ENCODE measurements at regions not wholly inside any gene's neighbourhood (a gene's known extent, or its start where the extent isn't known, plus 50 kb on each side); places are given as distances from the start of the nearest gene placed in this dataset.

DNA sequence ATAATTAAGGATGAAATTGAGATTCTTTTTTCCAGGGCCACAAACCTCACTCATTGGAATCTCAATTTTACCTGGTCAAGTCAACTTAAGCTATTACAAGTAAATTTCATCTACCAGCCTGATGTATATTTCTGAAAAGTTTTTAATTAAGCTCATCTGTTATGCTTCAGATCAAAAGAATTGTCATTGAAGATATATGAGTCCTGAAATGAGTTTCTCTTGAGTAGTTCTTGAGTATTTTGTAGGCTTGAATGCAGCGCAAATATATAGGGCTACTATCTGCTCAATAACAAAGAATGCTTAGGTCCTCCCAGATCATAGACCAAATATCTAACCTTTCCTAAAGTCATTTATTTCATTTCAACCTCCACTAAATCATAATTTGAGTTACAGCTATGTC is 482.2 kb upstream of the ST8SIA4 start:
- Mint-ChIP-seq H3K9me3 (peaks cover under 1% of the 10 kb centered on the region), H3K27me3 (ENCODE audit: low read depth) (peaks cover 8% of the 10 kb centered on the region)
- TF ChIP-seq, protein P1, sequence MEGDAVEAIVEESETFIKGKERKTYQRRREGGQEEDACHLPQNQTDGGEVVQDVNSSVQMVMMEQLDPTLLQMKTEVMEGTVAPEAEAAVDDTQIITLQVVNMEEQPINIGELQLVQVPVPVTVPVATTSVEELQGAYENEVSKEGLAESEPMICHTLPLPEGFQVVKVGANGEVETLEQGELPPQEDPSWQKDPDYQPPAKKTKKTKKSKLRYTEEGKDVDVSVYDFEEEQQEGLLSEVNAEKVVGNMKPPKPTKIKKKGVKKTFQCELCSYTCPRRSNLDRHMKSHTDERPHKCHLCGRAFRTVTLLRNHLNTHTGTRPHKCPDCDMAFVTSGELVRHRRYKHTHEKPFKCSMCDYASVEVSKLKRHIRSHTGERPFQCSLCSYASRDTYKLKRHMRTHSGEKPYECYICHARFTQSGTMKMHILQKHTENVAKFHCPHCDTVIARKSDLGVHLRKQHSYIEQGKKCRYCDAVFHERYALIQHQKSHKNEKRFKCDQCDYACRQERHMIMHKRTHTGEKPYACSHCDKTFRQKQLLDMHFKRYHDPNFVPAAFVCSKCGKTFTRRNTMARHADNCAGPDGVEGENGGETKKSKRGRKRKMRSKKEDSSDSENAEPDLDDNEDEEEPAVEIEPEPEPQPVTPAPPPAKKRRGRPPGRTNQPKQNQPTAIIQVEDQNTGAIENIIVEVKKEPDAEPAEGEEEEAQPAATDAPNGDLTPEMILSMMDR (IDR thresholded peaks at IDR 0.05; ENCODE audit: unreplicated experiment) = no peak

DNA sequence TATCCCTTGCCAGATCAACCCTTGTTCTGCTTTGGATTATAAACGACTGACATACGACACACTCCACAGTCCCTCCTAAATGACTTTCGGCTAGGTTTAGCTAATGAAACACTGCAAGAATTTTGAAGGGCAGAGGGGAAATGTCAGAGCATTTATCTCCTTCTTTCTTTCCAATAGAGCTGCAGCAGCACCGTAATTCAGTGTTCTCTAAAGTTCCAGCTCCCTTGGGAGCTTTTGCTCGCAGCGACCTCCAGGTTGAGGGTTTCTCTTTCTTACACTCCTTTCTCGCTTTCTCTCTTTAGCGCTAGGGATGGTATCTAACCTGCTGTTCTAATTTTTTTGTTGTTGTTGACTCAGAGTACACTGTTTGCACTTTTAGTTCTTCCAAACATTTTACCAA is 467.1 kb upstream of the ST8SIA4 start:
- Mint-ChIP-seq H3K27ac (no peak overlapping the region), H3K36me3 (no peaks in the 10 kb centered on the region), H3K9me3 (no peaks in the 10 kb centered on the region), H3K27me3 (ENCODE audit: low read depth) (peaks cover 4% of the 10 kb centered on the region), H3K4me1 (no peaks in the 10 kb centered on the region), H3K4me3 (no peak overlapping the region)
- no peak for DNase-seq (ENCODE audit: low spot score in 2 of 2, unreplicated experiment in 2 of 2)
- TF ChIP-seq, protein P1 (IDR thresholded peaks at IDR 0.05; ENCODE audit: unreplicated experiment) = no peak

More for the DNA sequence above, 482.2 kb upstream of the ST8SIA4 start:
- Mint-ChIP-seq H3K4me3 (no peak overlapping the region), H3K36me3 (no peaks in the 10 kb centered on the region), H3K4me1 (no peaks in the 10 kb centered on the region), H3K27ac (no peak overlapping the region)
- no peak for DNase-seq (ENCODE audit: low spot score in 2 of 2, unreplicated experiment in 2 of 2)

DNA sequence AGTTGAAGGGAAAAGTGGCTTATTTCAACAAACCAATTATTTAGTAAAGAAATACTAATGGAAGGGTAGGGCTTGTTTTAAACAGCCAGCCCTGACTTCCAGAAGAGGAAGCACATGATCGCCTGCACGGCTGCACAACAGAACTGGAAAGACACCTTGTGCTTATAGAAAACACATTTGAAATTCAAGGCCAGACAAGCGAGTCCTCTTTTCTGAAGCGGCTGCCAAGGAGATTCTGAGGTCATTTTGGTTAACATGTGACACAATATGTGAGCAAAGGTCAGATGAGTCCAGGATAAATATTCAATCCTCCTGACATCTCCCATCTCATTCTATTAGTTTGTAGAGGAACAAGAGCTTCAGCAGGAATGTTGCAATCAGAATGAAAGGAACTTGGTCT is 461.4 kb upstream of the ST8SIA4 start:
- no peaks in the 10 kb centered on the region for H3K27me3 Mint-ChIP-seq (ENCODE audit: low read depth)
- H3K4me3 Mint-ChIP-seq = no peak overlapping the region
- TF ChIP-seq, protein P1 (IDR thresholded peaks at IDR 0.05; ENCODE audit: unreplicated experiment) = no peak
- no peaks in the 10 kb centered on the region for H3K36me3 Mint-ChIP-seq
- no peak for DNase-seq (ENCODE audit: low spot score in 2 of 2, unreplicated experiment in 2 of 2)
- H3K27ac Mint-ChIP-seq = no peak overlapping the region
- H3K9me3 Mint-ChIP-seq = no peaks in the 10 kb centered on the region
- no peaks in the 10 kb centered on the region for H3K4me1 Mint-ChIP-seq

DNA sequence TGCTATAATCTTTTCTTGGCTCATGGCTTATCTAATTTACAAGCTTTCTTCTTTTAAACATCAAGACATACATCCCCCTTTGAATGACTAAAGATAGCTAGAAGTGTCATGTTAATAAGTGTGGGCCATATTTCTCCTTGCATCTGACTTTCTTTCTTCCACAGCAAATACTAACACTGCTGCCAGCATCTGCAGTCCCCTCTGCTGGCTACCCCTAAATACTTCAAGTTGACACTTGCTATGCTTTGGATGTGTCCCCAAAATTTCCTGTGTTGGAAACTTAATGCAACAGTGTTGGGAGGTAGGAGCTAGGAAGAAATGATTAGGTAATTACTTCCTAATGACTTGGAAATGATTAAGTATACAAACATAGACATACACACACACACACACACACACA is 459.0 kb upstream of the ST8SIA4 start:
- Mint-ChIP-seq H3K9me3 (no peaks in the 10 kb centered on the region), H3K36me3 (no peaks in the 10 kb centered on the region), H3K27me3 (ENCODE audit: low read depth) (no peaks in the 10 kb centered on the region), H3K4me3 (no peak overlapping the region), H3K4me1 (no peaks in the 10 kb centered on the region), H3K27ac (no peak overlapping the region)
- DNase-seq (ENCODE audit: low spot score in 2 of 2, unreplicated experiment in 2 of 2) = no peak
- TF ChIP-seq, protein P1 (IDR thresholded peaks at IDR 0.05; ENCODE audit: unreplicated experiment) = no peak

DNA sequence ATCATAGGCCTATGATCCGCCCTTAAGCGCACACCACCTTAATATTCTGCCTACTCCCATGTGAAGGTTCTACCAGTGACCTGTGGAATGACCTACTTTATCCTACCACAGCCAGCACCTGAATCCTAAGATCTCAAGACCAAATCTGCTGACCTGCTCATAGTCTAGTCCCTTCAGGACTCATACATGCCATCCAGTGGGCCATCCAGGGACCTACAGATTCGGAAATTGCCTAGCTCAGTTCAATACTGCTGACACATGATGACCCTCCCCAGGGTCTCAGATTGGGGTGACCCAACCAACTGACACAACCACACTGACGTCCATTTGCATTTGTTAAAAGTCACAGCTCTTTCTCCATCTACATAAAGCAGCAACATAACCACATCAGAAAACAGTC is 443.8 kb upstream of the ST8SIA4 start:
- no peak for DNase-seq (ENCODE audit: low spot score in 2 of 2, unreplicated experiment in 2 of 2)
- Mint-ChIP-seq H3K9me3 (peaks cover 5% of the 10 kb centered on the region), H3K27me3 (ENCODE audit: low read depth) (peaks cover 3% of the 10 kb centered on the region), H3K4me3 (no peak overlapping the region), H3K4me1 (no peaks in the 10 kb centered on the region), H3K36me3 (no peaks in the 10 kb centered on the region), H3K27ac (no peak overlapping the region)
- TF ChIP-seq, protein P1 (IDR thresholded peaks at IDR 0.05; ENCODE audit: unreplicated experiment) = no peak

DNA sequence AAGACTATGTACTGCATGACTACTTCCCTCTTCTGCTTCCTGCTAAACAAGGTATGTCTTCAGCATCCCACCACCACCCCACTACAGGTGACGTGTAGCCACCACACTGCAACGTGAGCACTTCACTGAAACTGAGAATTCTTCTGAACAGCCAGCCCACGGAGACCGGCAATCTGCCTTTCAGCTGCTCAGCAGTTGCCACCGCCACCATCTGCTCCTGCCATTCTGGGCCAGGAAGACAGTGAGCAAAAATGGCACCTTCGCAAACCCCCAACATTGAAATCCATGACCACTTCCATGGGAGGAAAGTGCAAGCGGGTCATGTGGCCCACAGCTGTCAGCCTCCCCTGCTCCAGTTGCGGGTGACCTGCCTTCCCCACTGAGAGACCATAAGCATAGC is 443.4 kb upstream of the ST8SIA4 start:
- H3K36me3 Mint-ChIP-seq = no peaks in the 10 kb centered on the region
- no peaks in the 10 kb centered on the region for H3K4me1 Mint-ChIP-seq
- TF ChIP-seq, protein P1 (IDR thresholded peaks at IDR 0.05; ENCODE audit: unreplicated experiment) = no peak

More for the DNA sequence above, 443.4 kb upstream of the ST8SIA4 start:
- no peak overlapping the region for H3K27ac Mint-ChIP-seq
- H3K9me3 Mint-ChIP-seq = peaks cover 5% of the 10 kb centered on the region
- peaks cover 2% of the 10 kb centered on the region for H3K27me3 Mint-ChIP-seq (ENCODE audit: low read depth)
- no peak overlapping the region for H3K4me3 Mint-ChIP-seq
- no peak for DNase-seq (ENCODE audit: low spot score in 2 of 2, unreplicated experiment in 2 of 2)

All from mesothelial cell of epicardium (in vitro differentiated cells).